ENCODE measurements at regions not wholly inside any gene's neighbourhood (a gene's known extent, or its start where the extent isn't known, plus 50 kb on each side); places are given as distances from the start of the nearest gene placed in this dataset.

- no peaks in the 10 kb centered on the region for H3K9me3 ChIP-seq (replicated peaks in 1 of 3)
- no peak for TF ChIP-seq POLR2A (IDR thresholded peaks at IDR 0.05)
- no peak for TF ChIP-seq CTCF (IDR thresholded peaks at IDR 0.05)
- no peaks in the 10 kb centered on the region for H3K36me3 ChIP-seq (replicated peaks in 1 of 2)
- intact Hi-C loops (cut with DNase I) = no loop called here
- H3K27me3 ChIP-seq = no peaks in the 10 kb centered on the region
- no peaks in the 10 kb centered on the region for H3K4me1 ChIP-seq (replicated peaks in 1 of 2)
- 92 to 97% (median 96%) methylated on average over 1 of the region's 1 CpG for WGBS, 4 donors
- no peak overlapping the region for H3K4me3 ChIP-seq
- DNase-seq = no peak
- H3K27ac ChIP-seq = no peak overlapping the region
Observed at GRCh38 chr3:110544730-110545129, 526.9 kb upstream of the NECTIN3 start.

GRCh38 chr3:110550511-110550910, 521.1 kb upstream of the NECTIN3 start:
- H3K27ac ChIP-seq = no peak overlapping the region
- no peaks in the 10 kb centered on the region for H3K36me3 ChIP-seq (replicated peaks in 1 of 2)
- intact Hi-C loops (cut with DNase I) = no loop called here
- H3K27me3 ChIP-seq = no peaks in the 10 kb centered on the region
- whole genome bisulfite sequencing, 4 donors = 52 to 62% (median 57%) methylated on average over 5 of the region's 5 CpGs
- no peak for TF ChIP-seq CTCF (IDR thresholded peaks at IDR 0.05)
- TF ChIP-seq POLR2A (IDR thresholded peaks at IDR 0.05) = no peak
- no peaks in the 10 kb centered on the region for H3K9me3 ChIP-seq (replicated peaks in 1 of 3)
- H3K4me3 ChIP-seq = no peak overlapping the region
- no peaks in the 10 kb centered on the region for H3K4me1 ChIP-seq (replicated peaks in 1 of 2)
- no peak for DNase-seq

- no peak overlapping the region for H3K27ac ChIP-seq
- intact Hi-C loops (cut with DNase I) = no loop called here
- H3K36me3 ChIP-seq (replicated peaks in 1 of 2) = no peaks in the 10 kb centered on the region
- no peak for DNase-seq
- WGBS, 4 donors = 67 to 89% (median 74%) methylated on average over 1 of the region's 1 CpG
- no peaks in the 10 kb centered on the region for H3K9me3 ChIP-seq (replicated peaks in 1 of 3)
- no peaks in the 10 kb centered on the region for H3K27me3 ChIP-seq
- H3K4me3 ChIP-seq = no peak overlapping the region
- TF ChIP-seq POLR2A (IDR thresholded peaks at IDR 0.05) (no peak), CTCF (IDR thresholded peaks at IDR 0.05) (no peak)
- no peaks in the 10 kb centered on the region for H3K4me1 ChIP-seq (replicated peaks in 1 of 2)
Observed at GRCh38 chr3:110562621-110563020, 509.0 kb upstream of the NECTIN3 start.

GRCh38 chr3:110564674-110565073, 506.9 kb upstream of the NECTIN3 start:
- Histone ChIP-seq H3K36me3 (replicated peaks in 1 of 2) (no peaks in the 10 kb centered on the region), H3K4me1 (replicated peaks in 1 of 2) (no peaks in the 10 kb centered on the region), H3K9me3 (replicated peaks in 1 of 3) (no peaks in the 10 kb centered on the region), H3K27me3 (no peaks in the 10 kb centered on the region), H3K4me3 (no peak overlapping the region), H3K27ac (no peak overlapping the region)
- TF ChIP-seq POLR2A (IDR thresholded peaks at IDR 0.05) (no peak), CTCF (IDR thresholded peaks at IDR 0.05) (no peak)
- intact Hi-C loops (cut with DNase I) = no loop called here
- DNase-seq = no peak
